ENCODE measurements at regions not wholly inside any gene's neighbourhood (a gene's known extent, or its start where the extent isn't known, plus 50 kb on each side); places are given as distances from the start of the nearest gene placed in this dataset.
"Not testable (repeated sequence)": the region's sequence is repeated elsewhere in the genome, so short reads cannot be mapped to it uniquely, and the experiment has no call there.

DNA sequence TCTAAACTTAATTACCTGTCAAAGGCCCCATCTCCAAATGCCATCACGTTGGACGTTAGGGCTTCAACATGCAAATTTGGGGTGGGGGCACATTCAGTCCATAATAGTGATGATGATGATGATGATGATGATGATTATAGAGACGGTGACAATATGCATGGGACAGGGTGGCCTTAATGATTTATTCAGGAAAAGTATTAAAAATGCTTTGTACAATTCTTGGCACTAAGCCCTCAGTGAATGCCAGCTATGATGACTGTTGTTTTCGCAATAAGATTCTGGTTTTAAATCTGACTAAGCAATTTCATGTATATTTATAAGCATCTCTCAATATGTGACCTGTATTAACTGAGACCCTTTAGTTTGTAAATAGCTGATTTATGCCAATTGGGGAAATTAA, 106.3 kb downstream of the C16orf95 start:
- ChIA-PET POLR2A (ENCODE audit: low non-redundant PET) (interaction anchor here (0.6 kb wide), 1 partner anchor 75 kb away, joined by 3 read pairs; no protein-coding TSS in a partner anchor), CTCF (no interaction called here)
- TF ChIP-seq, protein P1, sequence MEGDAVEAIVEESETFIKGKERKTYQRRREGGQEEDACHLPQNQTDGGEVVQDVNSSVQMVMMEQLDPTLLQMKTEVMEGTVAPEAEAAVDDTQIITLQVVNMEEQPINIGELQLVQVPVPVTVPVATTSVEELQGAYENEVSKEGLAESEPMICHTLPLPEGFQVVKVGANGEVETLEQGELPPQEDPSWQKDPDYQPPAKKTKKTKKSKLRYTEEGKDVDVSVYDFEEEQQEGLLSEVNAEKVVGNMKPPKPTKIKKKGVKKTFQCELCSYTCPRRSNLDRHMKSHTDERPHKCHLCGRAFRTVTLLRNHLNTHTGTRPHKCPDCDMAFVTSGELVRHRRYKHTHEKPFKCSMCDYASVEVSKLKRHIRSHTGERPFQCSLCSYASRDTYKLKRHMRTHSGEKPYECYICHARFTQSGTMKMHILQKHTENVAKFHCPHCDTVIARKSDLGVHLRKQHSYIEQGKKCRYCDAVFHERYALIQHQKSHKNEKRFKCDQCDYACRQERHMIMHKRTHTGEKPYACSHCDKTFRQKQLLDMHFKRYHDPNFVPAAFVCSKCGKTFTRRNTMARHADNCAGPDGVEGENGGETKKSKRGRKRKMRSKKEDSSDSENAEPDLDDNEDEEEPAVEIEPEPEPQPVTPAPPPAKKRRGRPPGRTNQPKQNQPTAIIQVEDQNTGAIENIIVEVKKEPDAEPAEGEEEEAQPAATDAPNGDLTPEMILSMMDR (conservative IDR thresholded peaks at IDR 0.05; ENCODE audit: low read depth): no peak
- H3K27ac ChIP-seq: no peak overlapping the region
- DNase-seq (ENCODE audit: low spot score): no peak

DNA sequence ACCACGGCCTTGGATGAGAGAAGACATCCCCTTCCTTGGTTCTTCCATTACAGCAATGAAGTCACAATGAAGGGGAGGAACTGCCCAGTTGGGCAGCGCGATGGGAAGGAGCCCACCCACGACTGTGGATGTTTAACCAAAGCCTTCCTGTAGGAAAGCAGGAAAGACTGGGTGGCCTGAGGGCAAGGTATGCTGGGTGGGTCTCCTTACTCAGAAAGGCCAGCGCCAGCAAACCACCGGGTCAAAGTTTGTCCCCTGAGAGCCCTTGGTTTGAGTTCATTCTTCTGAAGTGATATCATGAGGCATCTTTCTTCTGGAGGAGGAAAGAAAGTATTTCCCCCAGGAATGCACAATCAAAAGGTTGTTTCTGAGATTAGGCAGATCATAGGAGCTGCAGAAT, 105.2 kb downstream of the C16orf95 start:
- DNase-seq (ENCODE audit: low spot score): no peak
- POLR2A ChIA-PET (ENCODE audit: low non-redundant PET): no interaction called here
- TF ChIP-seq, protein P1 (conservative IDR thresholded peaks at IDR 0.05; ENCODE audit: low read depth): no peak
- H3K27ac ChIP-seq: no peak overlapping the region
- CTCF ChIA-PET: no interaction called here

DNA sequence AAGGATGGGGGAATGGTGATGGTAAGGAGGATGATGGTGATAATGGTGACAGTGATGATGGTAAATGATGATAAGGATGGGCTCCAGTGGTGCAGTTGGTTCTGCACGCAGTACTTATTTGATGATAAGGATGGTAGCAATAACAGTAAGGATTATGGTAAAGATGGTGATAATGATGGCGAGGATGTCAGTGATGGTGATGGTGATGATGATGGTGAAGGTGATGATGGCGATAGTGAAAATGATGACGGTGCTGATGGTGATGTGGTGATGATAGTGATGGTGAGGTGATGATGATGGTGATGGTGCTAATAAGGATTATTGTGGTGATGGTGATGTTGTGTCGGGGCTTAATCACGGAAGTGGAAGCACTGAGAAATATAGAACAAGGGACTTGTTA, 103.7 kb downstream of the C16orf95 start:
- ChIA-PET CTCF (interaction anchor here (1.2 kb wide), 1 partner anchor 65 kb away, joined by 3 read pairs; no protein-coding TSS in a partner anchor), POLR2A (ENCODE audit: low non-redundant PET) (no interaction called here)
- TF ChIP-seq, protein P1 (conservative IDR thresholded peaks at IDR 0.05; ENCODE audit: low read depth): no peak
- no peak overlapping the region for H3K27ac ChIP-seq
- no peak for DNase-seq (ENCODE audit: low spot score)

DNA sequence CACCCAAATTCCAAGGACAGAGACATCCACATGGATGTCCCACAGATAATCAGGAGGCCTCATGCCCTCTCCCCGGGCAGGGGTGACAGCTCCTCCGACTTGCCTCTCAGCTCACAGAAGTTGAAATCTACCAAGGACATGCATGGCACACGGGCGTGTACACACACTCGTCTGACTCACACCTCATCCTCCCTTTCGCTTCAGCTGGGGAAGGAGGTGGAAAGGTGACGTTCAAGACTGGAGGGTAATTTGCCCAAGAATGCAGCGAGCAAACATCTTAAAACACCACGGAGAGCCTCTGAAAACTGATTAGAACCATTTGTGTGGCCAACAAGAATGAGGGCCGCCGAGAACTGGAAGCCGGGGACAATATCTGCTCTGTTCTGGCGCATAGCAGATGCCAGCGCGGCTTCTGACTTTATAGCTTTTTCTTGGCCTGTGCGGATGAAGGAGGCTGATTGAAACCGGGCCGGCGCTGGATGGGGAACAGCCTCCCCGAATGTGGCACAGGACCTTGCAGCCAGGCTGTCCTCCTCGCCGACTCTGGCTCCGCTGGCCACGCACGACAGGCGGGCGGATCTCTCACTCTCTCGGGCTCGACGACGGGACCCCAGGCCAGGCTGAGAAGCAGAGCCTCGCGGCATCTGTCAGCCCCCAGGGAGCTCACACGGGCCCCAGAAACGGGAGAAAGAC, 100.9 kb downstream of the C16orf95 start:
- ChIA-PET CTCF (interaction anchor here (1.1 kb wide), 1 partner anchor 153 kb away, joined by 4 read pairs; no protein-coding TSS in a partner anchor), POLR2A (ENCODE audit: low non-redundant PET) (no interaction called here)
- TF ChIP-seq, protein P1 (conservative IDR thresholded peaks at IDR 0.05; ENCODE audit: low read depth): no peak
- no peak overlapping the region for H3K27ac ChIP-seq
- no peak for DNase-seq (ENCODE audit: low spot score)

DNA sequence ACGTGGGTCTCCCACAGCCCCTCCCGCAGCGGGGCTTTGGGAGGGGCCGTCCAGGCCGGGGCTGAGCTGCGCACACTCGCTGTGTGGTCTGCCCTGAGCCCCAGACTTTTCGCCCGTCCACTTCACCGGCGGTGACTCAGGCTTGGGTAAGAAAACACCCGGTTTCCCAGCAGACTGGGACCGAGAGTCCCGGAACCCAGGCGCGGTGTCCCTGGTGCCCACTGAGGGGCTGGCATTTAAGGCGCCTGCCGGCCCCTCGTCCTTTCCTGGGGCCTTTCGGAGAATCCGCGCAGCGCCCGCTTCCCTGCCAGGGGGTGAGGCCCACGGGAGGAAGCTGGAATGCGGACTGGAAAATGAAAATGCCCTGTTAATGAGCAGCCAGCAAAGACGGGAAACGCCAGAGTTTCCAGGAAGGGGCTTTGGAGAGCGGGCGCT, 100.3 kb downstream of the C16orf95 start:
- CTCF ChIA-PET: no interaction called here
- TF ChIP-seq, protein P1 (conservative IDR thresholded peaks at IDR 0.05; ENCODE audit: low read depth): no peak
- POLR2A ChIA-PET (ENCODE audit: low non-redundant PET): no interaction called here
- DNase-seq (ENCODE audit: low spot score): no peak
- H3K27ac ChIP-seq: no peak overlapping the region

DNA sequence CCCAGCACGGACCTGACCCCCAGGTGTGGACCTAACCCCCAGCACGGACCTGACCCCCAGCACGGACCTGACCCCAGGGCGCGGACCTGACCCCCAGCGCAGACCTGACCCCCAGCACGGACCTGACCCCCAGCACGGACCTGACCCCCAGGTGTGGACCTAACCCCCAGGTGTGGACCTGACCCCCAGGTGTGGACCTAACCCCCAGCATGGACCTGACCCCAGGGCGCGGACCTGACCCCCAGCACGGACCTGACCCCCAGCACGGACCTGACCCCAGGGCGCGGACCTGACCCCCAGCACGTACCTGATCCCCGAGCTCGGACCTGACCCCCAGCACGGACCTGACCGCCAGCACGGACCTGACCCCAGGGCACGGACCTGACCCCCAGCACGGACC, 99.4 kb downstream of the C16orf95 start:
- H3K27ac ChIP-seq; DNase-seq (ENCODE audit: low spot score); CTCF ChIA-PET; POLR2A ChIA-PET (ENCODE audit: low non-redundant PET): not testable (repeated sequence)

DNA sequence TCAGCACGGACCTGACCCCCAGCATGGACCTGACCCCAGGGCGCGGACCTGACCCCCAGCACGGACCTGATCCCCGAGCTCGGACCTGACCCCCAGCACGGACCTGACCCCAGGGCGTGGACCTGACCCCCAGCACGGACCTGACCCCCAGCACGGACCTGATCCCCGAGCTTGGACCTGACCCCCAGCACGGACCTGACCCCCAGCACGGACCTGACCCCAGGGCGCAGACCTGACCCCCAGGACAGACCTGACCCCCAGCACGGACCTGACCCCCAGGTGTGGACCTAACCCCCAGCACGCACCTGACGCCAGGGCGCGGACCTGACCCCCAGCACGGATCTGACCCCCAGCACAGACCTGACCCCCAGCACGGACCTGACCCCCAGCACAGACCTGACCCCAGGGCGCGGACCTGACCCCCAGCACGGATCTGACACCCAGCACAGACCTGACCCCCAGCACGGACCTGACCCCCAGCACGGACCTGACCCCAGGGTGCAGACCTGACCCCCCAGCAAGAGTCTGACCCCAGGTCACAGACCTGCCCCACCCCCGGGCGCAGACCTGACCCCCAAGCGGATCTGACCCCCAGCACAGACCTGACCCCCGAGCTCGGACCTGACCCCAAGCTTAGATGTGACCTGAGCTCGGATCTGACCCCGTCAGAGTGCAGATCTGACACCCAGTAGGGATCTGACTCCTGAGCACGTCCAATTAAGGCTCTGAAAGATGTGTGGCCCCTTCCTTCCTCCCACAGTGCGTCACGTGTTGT, 98.7 kb downstream of the C16orf95 start:
- ChIA-PET POLR2A (ENCODE audit: low non-redundant PET) (no interaction called here), CTCF (no interaction called here)
- TF ChIP-seq, protein P1 (conservative IDR thresholded peaks at IDR 0.05; ENCODE audit: low read depth): no peak
- no peak overlapping the region for H3K27ac ChIP-seq
- no peak for DNase-seq (ENCODE audit: low spot score)

Data from RWPE1 (cell line).